H9 (cell line): ENCODE measurements at regions not wholly inside any gene's neighbourhood (a gene's known extent, or its start where the extent isn't known, plus 50 kb on each side); places are given as distances from the start of the nearest gene placed in this dataset.

ENCODE experiments used
- DNase-seq: peaks from one replicate; pipeline ENCODE4 v3.0.0-alpha.2; 2017
- H2AFZ ChIP-seq: one replicate; pipeline ENCODE4 v1.6.1; 2013; ENCODE audit warnings: mild to moderate bottlenecking, low read length, control low read depth, moderate library complexity
- H2AK5ac ChIP-seq: 2 replicates; pipeline ENCODE4 v1.6.1; 2013; ENCODE audit warnings: low read length, control low read depth, mixed read lengths; ENCODE audit not compliant: insufficient read length
- H2BK120ac ChIP-seq: one replicate; pipeline ENCODE4 v1.6.1; 2013; ENCODE audit warnings: low read depth, mild to moderate bottlenecking, low read length, control low read depth, inconsistent platforms; ENCODE audit not compliant: poor library complexity, severe bottlenecking
- H2BK12ac ChIP-seq: 2 replicates; pipeline ENCODE4 v1.6.1; 2013; ENCODE audit warnings: low read length, control low read depth, mixed read lengths, low read depth; ENCODE audit not compliant: insufficient read length
- H2BK15ac ChIP-seq: 2 replicates; pipeline ENCODE4 v1.6.1; 2013; ENCODE audit warnings: low read depth, low read length, control low read depth
- H2BK20ac ChIP-seq: one replicate; pipeline ENCODE4 v1.6.1; 2013; ENCODE audit warnings: low read depth, mild to moderate bottlenecking, low read length, control low read depth, inconsistent platforms; ENCODE audit not compliant: poor library complexity, severe bottlenecking
- H2BK5ac ChIP-seq: 2 replicates; pipeline ENCODE4 v1.6.1; 2013; ENCODE audit warnings: low read length, control low read depth, mixed read lengths; ENCODE audit not compliant: insufficient read length
- H3K14ac ChIP-seq: 2 replicates; pipeline ENCODE4 v1.6.1; 2013; ENCODE audit warnings: low read length, control low read depth; ENCODE audit not compliant: insufficient read depth
- H3K18ac ChIP-seq: 2 replicates; pipeline ENCODE4 v1.6.1; 2013; ENCODE audit warnings: low read depth, mild to moderate bottlenecking, mixed read lengths, low read length, control low read depth; ENCODE audit not compliant: insufficient read length
- H3K23ac ChIP-seq: 2 replicates; pipeline ENCODE4 v1.6.1; 2013; ENCODE audit warnings: low read length, control low read depth, mixed read lengths, low read depth; ENCODE audit not compliant: insufficient read length
- H3K23me2 ChIP-seq: 2 replicates; pipeline ENCODE4 v1.6.1; 2013; ENCODE audit warnings: low read depth, mild to moderate bottlenecking, mixed read lengths, low read length, control low read depth; ENCODE audit not compliant: insufficient read length, poor library complexity, severe bottlenecking
- H3K27ac ChIP-seq: 2 replicates; pipeline ENCODE4 v1.5.1; 2013; ENCODE audit warnings: low read length, control low read depth, mixed read lengths, low read depth; ENCODE audit not compliant: insufficient read length
- H3K27me3 ChIP-seq: 2 replicates; pipeline ENCODE4 v1.6.1; 2013; ENCODE audit warnings: low read length, control low read depth, inconsistent platforms; ENCODE audit not compliant: insufficient read depth
- H3K4ac ChIP-seq: 2 replicates; pipeline ENCODE4 v1.6.1; 2013; ENCODE audit warnings: low read depth, mild to moderate bottlenecking, control low read depth, inconsistent platforms, low read length, moderate library complexity
- H3K4me1 ChIP-seq: 2 replicates; pipeline ENCODE4 v1.6.1; 2013; ENCODE audit warnings: low read length, control low read depth, inconsistent platforms; ENCODE audit not compliant: insufficient read depth
- H3K4me2 ChIP-seq: 2 replicates; pipeline ENCODE4 v1.6.1; 2013; ENCODE audit warnings: low read length, control low read depth, mixed read lengths; ENCODE audit not compliant: insufficient read length, insufficient read depth
- H3K56ac ChIP-seq: 2 replicates; pipeline ENCODE4 v1.6.1; 2013; ENCODE audit warnings: low read depth, mild to moderate bottlenecking, mixed read lengths, low read length, control low read depth; ENCODE audit not compliant: insufficient read length
- H3K79me1 ChIP-seq: 2 replicates; pipeline ENCODE4 v1.6.1; 2013; ENCODE audit warnings: low read depth, mild to moderate bottlenecking, moderate library complexity, low read length, control low read depth, inconsistent platforms; ENCODE audit not compliant: insufficient read depth, poor library complexity, severe bottlenecking
- H3K79me2 ChIP-seq: 2 replicates; pipeline ENCODE4 v1.6.1; 2013; ENCODE audit warnings: low read length, control low read depth, inconsistent platforms; ENCODE audit not compliant: insufficient read depth
- H3K9ac ChIP-seq: 2 replicates; pipeline ENCODE4 v1.6.1; 2013; ENCODE audit warnings: low read length, control low read depth, mixed read lengths; ENCODE audit not compliant: insufficient read length; ENCODE audit errors: extremely low read depth
- H3K9me3 ChIP-seq: one replicate; pipeline ENCODE4 v1.6.1; 2013; ENCODE audit warnings: low read depth, low read length, inconsistent platforms; ENCODE audit not compliant: control insufficient read depth
- H3T11ph ChIP-seq: one replicate; pipeline ENCODE4 v1.6.1; 2013; ENCODE audit warnings: mild to moderate bottlenecking, low read length, control low read depth, inconsistent platforms
- H4K20me1 ChIP-seq: one replicate; pipeline ENCODE4 v1.6.1; 2013; ENCODE audit not compliant: control insufficient read depth, insufficient read length, insufficient read depth
- H4K5ac ChIP-seq: 2 replicates; pipeline ENCODE4 v1.6.1; 2013; ENCODE audit warnings: low read depth, mild to moderate bottlenecking, mixed read lengths, low read length, control low read depth; ENCODE audit not compliant: insufficient read length
- H4K8ac ChIP-seq: replicated peaks from 2 replicates; pipeline ENCODE4 v1.6.1; 2013; ENCODE audit warnings: low read length, control low read depth, mixed read lengths, low read depth; ENCODE audit not compliant: insufficient read length
- H4K91ac ChIP-seq: 2 replicates; pipeline ENCODE4 v1.6.1; 2013; ENCODE audit warnings: low read depth, mild to moderate bottlenecking, moderate library complexity, mixed read lengths, low read length, control low read depth; ENCODE audit not compliant: insufficient read length
- H3K27ac Mint-ChIP-seq, 3 experiments: 2 replicates in 2 of 3; 3 replicates in 1 of 3; pipeline ENCODE4 v1.8.0; 2020 to 2021; ENCODE audit warnings: mixed read lengths in 3 of 3, mild to moderate bottlenecking in 1 of 3, moderate library complexity in 1 of 3
- H3K27me3 Mint-ChIP-seq: 2 replicates; pipeline ENCODE4 v1.8.0; 2021; ENCODE audit warnings: low read depth, mild to moderate bottlenecking, moderate library complexity, mixed read lengths
- H3K36me3 Mint-ChIP-seq, 3 experiments: 2 replicates in 2 of 3; 3 replicates in 1 of 3; pipeline ENCODE4 v1.8.0; 2020 to 2021; ENCODE audit warnings: low read depth in 3 of 3, mixed read lengths in 3 of 3; ENCODE audit not compliant: insufficient read depth in 1 of 3
- H3K4me1 Mint-ChIP-seq, 2 experiments: 2 replicates each; pipeline ENCODE4 v1.8.0; 2020; ENCODE audit warnings: mixed read lengths in 2 of 2
- H3K4me3 Mint-ChIP-seq, 2 experiments: 2 replicates in 1 of 2; 3 replicates in 1 of 2; pipeline ENCODE4 v1.8.0; 2020 to 2021; ENCODE audit warnings: mild to moderate bottlenecking in 2 of 2, mixed read lengths in 2 of 2, moderate library complexity in 1 of 2
- H3K9me3 Mint-ChIP-seq, 2 experiments: 2 replicates in 1 of 2; 3 replicates in 1 of 2; pipeline ENCODE4 v1.8.0; 2020; ENCODE audit warnings: mild to moderate bottlenecking in 2 of 2, mixed read lengths in 2 of 2, moderate library complexity in 1 of 2
- CTCF ChIP-seq: fragments of 200-600 bp; sonication (generic); conservative IDR thresholded peaks from 3 replicates; pipeline ENCODE4 v1.8.0; 2021; ENCODE audit warnings: antibody characterized with exemption, mild to moderate bottlenecking
- WGBS: extraction: QIAGEN DNeasy Blood & Tissue Kit; methylation state at CpG from one replicate; pipeline ENCODE4 v1.1.7; 2013; ENCODE audit warnings: missing lambda C conversion rate, low lambda C conversion rate, mixed read lengths; ENCODE audit not compliant: insufficient read length; ENCODE audit errors: extremely low coverage; 5-methylcytosine and 5-hydroxymethylcytosine counted together

GRCh38 chr1:82700476-82700875 lies 899.7 kb downstream of the ADGRL2 start:
- no peak overlapping the region for H2AFZ ChIP-seq
- no peaks in the 10 kb centered on the region for H3K9me3 ChIP-seq
- H3T11ph ChIP-seq: no peak overlapping the region
- H2BK20ac ChIP-seq: no peak overlapping the region
- H3K36me3 Mint-ChIP-seq: no peaks in the 10 kb centered on the region
- H3K18ac ChIP-seq: no peak overlapping the region
- no peak overlapping the region for H3K4ac ChIP-seq
- no peak overlapping the region for H3K27ac ChIP-seq
- H2BK5ac ChIP-seq: no peak overlapping the region
- H2BK120ac ChIP-seq: no peak overlapping the region
- no peaks in the 10 kb centered on the region for H3K27me3 ChIP-seq
- H3K23ac ChIP-seq: no peak overlapping the region
- no peak overlapping the region for H3K27ac Mint-ChIP-seq
- no peaks in the 10 kb centered on the region for H3K9me3 Mint-ChIP-seq
- H4K5ac ChIP-seq: no peak overlapping the region
- H3K14ac ChIP-seq: no peak overlapping the region
- no peak overlapping the region for H3K4me2 ChIP-seq
- H3K27me3 Mint-ChIP-seq: no peaks in the 10 kb centered on the region
- no peaks in the 10 kb centered on the region for H3K4me1 ChIP-seq
- WGBS: no CpG with 5 or more reads among the region's 5 CpGs
- H2AK5ac ChIP-seq: no peak overlapping the region
- H2BK12ac ChIP-seq: no peak overlapping the region
- no peak for DNase-seq
- H3K79me2 ChIP-seq: no peaks in the 10 kb centered on the region
- no peaks in the 10 kb centered on the region for H3K23me2 ChIP-seq
- no peak overlapping the region for H2BK15ac ChIP-seq
- no peak overlapping the region for H3K9ac ChIP-seq
- no peaks in the 10 kb centered on the region for H3K4me1 Mint-ChIP-seq
- H3K4me3 Mint-ChIP-seq: no peak overlapping the region
- H3K56ac ChIP-seq: no peak overlapping the region
- no peaks in the 10 kb centered on the region for H4K20me1 ChIP-seq
- no peak overlapping the region for H4K91ac ChIP-seq
- no peak overlapping the region for H4K8ac ChIP-seq
- no peak for TF ChIP-seq CTCF
- H3K79me1 ChIP-seq: no peaks in the 10 kb centered on the region
